ENCODE measurements at regions not wholly inside any gene's neighbourhood (a gene's known extent, or its start where the extent isn't known, plus 50 kb on each side); places are given as distances from the start of the nearest gene placed in this dataset.

- no peaks in the 10 kb centered on the region for H3K79me2 ChIP-seq (ENCODE audit: insufficient read depth, low read length)
- Mint-ChIP-seq H3K36me3 (ENCODE audit: insufficient read depth in 1 of 3, low read depth in 3 of 3) (peaks cover 0 to 8% (median 2%) of the 10 kb centered on the region in 3 experiments; a peak in 5 of 7 replicates), H3K27me3 (ENCODE audit: low read depth) (no peaks in the 10 kb centered on the region), H3K9me3 (peaks cover 3 to 8% of the 10 kb centered on the region in 2 experiments; a peak in 2 of 5 replicates), H3K27ac (no peak overlapping the region), H3K4me1 (peaks cover 10 to 14% of the 10 kb centered on the region in 2 experiments), H3K4me3 (no peak overlapping the region)
- H4K20me1 ChIP-seq (ENCODE audit: control insufficient read depth, insufficient read depth, insufficient read length) = no peaks in the 10 kb centered on the region
- H3K23me2 ChIP-seq (ENCODE audit: insufficient read length, low read depth, low read length, poor library complexity, severe bottlenecking) = no peaks in the 10 kb centered on the region
- H3K4me2 ChIP-seq (ENCODE audit: insufficient read depth, insufficient read length, low read length) = no peak overlapping the region
- H2BK5ac ChIP-seq (ENCODE audit: insufficient read length, low read length) = no peak overlapping the region
- no peak overlapping the region for H3K27ac ChIP-seq (ENCODE audit: insufficient read length, low read depth, low read length)
- no peaks in the 10 kb centered on the region for H3K27me3 ChIP-seq (ENCODE audit: insufficient read depth, low read length)
- no peak for DNase-seq
- H3K79me1 ChIP-seq (ENCODE audit: insufficient read depth, low read depth, low read length, poor library complexity, severe bottlenecking) = no peaks in the 10 kb centered on the region
- no peaks in the 10 kb centered on the region for H3K9me3 ChIP-seq (ENCODE audit: control insufficient read depth, low read depth, low read length)
- H4K8ac ChIP-seq (replicated peaks; ENCODE audit: insufficient read length, low read depth, low read length) = no peak overlapping the region
- H3K14ac ChIP-seq (ENCODE audit: insufficient read depth, low read length) = no peak overlapping the region
- no peak for TF ChIP-seq CTCF (conservative IDR thresholded peaks at IDR 0.05)
- no peak overlapping the region for H2BK20ac ChIP-seq (ENCODE audit: low read depth, low read length, poor library complexity, severe bottlenecking)
- H2AK5ac ChIP-seq (ENCODE audit: insufficient read length, low read length) = no peak overlapping the region
- H2BK15ac ChIP-seq (ENCODE audit: low read depth, low read length) = no peak overlapping the region
- no peak overlapping the region for H2BK120ac ChIP-seq (ENCODE audit: low read depth, low read length, poor library complexity, severe bottlenecking)
- H3K23ac ChIP-seq (ENCODE audit: insufficient read length, low read depth, low read length) = no peak overlapping the region
- peaks cover 8% of the 10 kb centered on the region; the same call in 1 of the 2 replicates for H3K4me1 ChIP-seq (ENCODE audit: insufficient read depth, low read length)
- H2AFZ ChIP-seq (ENCODE audit: low read length) = no peak overlapping the region
- H3K18ac ChIP-seq (ENCODE audit: insufficient read length, low read depth, low read length) = no peak overlapping the region
- H2BK12ac ChIP-seq (ENCODE audit: insufficient read length, low read depth, low read length) = no peak overlapping the region
- H4K5ac ChIP-seq (ENCODE audit: insufficient read length, low read depth, low read length) = no peak overlapping the region
- no peak overlapping the region for H4K91ac ChIP-seq (ENCODE audit: insufficient read length, low read depth, low read length)
- H3K4ac ChIP-seq (ENCODE audit: low read depth, low read length) = no peak overlapping the region
- no peak overlapping the region for H3T11ph ChIP-seq (ENCODE audit: low read length)
- no peak overlapping the region for H3K9ac ChIP-seq (ENCODE audit: extremely low read depth, insufficient read length, low read length)
- no CpG with 5 or more reads among the region's 1 CpG for WGBS (ENCODE audit: extremely low coverage, insufficient read length, low lambda C conversion rate)
- no peak overlapping the region for H3K56ac ChIP-seq (ENCODE audit: insufficient read length, low read depth, low read length)
Measured at GRCh38 chr11:80165744-80166143, 724.9 kb upstream of the TENM4 start.

Measured in H9 (cell line).